NOMO-1 (cell line): ENCODE measurements at regions not wholly inside any gene's neighbourhood (a gene's known extent, or its start where the extent isn't known, plus 50 kb on each side); places are given as distances from the start of the nearest gene placed in this dataset.

Experiments
- DNase-seq, 2 experiments: peaks; one replicate each; lab custom pipeline; 2025; ENCODE audit not compliant: unreplicated experiment in 2 of 2; lab: John Stamatoyannopoulos, UW

DNA sequence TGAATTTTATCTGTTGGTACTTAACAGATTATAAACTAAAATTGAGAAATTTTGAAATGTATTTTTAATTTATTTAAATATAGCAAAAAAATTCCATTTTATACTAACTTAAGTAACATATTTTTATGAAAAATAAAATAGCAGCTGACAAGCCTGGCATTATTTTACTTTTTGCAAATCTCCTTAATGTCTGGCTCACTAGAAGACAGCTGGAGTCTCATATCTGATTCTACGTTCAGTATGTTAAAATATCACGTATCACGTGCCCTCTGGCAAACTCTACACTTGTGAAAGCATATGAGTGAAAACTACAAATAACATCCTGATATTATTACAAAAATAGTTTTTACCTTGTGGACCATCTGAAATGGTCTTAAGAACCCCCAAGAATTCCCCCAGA, 513.2 kb upstream of the NBEA start:
- DNase-seq, result no peak

DNA sequence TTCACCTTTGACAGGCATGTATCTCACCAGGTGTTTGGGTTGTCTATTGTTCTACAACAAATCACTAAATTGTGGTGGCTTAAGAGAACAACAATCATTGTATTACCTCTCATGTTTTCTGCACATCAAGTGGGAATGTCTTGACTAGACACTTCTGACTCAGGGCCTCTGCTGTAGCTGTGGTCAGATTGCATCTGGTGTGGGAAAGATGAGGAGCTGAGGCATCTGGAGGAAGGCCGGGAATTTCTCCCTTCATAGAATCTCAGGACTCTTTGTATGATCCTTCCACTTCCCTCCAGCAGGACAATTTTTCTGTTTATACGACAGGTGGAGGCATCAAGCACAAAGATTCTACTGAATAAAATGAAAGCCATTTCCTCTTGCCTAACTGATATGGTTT, 511.8 kb upstream of the NBEA start:
- no peak for DNase-seq

DNA sequence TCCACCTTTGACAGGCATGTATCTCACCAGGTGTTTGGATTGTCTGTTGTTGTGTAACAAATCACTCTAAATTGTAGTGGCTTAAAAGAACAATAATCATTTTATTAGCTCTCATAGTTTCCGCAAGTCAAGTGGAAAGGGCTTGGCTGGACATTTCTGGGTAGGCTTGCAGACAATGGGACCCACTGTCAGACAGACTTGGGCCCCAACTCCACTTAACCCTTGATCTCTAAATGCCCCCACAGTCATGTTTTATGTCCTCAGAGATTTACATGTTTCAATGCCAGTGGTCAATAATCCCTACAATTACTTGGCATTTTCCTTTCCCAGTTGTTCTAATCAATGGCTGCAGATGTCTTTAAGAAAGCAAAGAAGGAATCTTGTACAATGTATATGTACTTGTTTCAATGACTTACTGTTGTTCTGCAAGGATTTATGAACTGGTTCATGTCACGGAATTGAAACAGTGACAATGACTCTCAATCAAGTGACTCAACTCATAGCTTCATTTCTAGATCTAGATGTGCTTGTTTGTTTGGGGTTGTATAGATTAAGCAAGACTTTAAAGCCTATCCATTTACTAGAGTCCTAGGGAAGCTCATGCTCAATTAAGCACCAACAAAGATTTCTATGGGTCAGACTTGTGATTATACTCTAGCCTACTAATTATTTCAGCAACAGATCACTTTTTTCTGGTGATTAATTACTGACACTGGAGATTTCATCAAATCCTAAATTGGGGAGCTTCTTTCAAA, 510.1 kb upstream of the NBEA start:
- DNase-seq, result no peak

DNA sequence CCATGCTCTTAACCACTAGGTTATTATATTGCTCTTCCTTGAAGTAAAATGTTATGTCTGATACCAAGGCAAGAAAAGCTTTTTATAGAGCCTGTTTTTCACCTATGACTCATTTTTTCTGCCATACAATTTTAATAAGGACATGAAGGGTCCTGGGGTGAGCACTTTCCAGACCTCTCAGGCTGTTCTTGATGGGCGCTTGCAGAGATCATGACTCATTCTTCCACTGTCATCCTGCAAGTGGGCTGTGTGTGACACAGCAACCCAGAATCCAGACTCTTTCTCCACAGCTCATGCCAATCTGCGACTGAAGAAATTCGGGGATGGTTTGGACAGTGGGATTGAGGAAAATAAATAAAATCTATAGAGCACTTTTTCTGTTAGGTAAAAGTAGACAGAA, 506.7 kb upstream of the NBEA start:
- no peak for DNase-seq

DNA sequence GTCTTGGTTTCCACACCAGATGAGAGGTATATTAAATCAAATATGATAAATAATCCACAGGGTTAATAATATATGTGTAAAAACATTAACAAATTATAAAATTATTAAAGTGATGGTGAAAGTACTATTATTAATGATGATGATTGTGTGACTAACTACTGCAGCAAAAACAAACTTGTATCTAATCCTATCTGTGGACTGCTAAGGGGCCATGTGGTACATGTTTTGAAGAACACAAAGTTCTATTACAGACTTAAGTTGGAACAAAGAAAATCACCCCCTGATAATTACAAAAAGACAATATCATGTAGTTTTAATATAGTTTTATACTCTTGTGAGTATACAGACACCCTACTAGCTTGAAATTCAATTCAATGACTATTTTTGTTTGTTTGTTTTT, 504.2 kb upstream of the NBEA start:
- no peak for DNase-seq

DNA sequence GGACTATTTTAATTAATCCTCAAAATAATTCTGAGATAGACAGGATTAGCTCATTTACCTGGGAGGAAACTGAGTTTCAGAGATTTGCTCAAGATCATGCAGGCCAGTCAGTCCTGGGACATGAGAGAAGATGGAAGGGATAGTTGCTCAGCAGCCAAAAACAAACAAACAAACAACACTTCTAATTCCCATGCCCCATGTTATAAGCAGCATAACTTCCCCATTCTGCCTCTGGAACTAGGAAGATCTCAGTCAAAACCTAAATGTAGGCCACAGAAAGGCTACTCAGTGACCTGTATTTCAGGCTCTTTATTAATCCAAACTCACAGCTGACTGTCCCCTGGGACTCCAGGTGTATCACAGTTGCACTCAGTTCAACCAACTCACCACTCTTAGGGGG, 489.2 kb upstream of the NBEA start:
- DNase-seq, result no peak

DNA sequence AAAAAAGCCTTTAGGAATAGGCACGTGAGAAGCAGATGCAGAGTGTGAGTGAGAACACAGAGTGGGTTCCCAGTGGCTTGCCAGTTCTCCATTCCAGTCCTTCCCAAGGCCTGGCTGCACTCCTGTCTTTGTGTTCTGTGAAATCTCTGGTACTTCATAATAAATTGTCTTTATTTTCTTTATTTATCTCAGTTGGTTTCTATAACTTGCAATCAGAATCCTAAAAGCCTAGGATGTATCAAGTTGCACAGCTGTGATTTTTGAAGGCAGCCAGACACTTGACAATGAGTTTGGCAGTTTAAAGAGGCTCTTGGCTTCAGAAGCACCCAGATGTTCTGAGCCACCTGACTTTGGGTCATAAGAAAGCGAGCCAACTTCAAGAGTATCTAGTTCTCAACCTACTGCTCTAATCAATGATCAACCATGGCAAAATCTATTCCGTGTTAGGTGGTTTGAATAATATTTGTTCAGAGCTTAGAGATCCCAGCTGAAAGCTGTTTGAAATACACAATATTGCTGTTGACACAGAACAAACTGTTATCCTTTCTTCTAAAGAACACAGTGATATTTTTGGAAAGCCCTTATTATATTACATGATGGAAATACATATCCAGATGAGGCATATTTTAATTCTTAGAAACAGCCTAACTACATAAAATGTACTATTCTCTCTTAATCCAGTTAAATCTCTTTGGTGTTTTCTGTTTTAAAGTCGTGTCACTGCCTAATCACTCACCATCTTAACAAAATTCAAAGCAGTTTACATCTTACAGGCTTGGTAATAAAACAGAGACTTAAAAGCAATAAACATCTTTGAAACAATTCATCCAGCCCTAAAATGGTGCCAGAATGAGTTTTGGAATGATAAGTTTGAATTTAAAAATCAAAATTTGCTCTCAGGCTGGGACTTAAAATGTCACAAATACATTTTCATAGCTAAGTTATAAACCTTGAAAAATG, 483.0 kb upstream of the NBEA start:
- DNase-seq, result no peak

DNA sequence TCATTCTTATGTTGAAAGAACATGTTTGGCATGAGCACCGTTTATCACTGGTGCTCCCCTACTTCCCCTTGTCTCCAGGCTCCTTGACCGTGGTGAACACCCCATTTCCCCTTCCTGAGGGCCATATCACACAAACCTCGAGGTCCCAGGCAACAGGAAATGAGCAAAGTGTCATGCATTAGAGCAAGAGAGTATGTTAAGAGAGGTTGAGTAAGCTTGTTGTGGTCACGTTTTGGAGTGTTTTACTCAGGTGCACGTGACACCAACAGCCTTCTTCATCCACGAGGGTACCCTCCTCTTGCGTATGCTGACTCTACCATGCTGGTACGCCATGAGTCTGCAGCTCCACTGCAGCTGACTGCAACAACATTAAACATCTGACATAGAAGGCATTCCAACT, 482.2 kb upstream of the NBEA start:
- no peak for DNase-seq

DNA sequence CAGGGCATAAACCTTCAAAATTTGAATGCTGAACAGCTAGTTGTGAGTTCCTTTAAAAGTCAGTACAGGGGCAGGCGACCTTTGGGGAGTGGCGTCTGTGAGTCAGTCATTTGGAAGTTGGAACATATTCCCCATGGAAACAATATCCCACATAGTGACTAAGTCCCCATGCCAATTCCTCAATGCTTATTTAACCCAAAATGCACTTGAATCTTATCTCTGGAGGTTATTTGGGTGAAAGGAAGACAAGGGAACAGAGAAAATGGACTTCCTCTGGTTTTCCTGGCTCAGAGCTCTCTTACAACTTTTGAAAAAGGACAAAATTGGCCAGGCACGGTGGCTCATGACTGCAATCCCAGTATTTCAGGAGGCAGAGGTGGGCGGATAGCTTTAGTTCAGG, 479.2 kb upstream of the NBEA start:
- no peak for DNase-seq

DNA sequence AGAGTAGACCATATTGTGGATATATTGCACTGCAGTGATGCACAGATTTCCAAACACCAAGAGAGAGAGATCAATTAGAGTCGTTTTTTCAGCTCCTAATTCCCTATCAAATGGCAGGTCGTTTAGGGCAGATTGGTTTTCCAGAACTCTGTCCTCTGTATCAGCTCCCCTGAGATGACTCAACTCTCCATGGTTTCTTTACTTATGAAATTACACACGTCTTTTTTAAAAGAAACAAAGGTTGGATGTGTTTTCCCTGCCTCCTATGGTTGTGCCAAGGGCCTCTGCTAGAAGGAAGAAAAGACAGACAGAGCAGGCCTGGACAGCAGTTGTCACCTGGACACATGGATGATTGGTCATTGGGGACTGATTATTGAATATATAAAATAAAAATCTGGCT, 478.1 kb upstream of the NBEA start:
- no peak for DNase-seq

DNA sequence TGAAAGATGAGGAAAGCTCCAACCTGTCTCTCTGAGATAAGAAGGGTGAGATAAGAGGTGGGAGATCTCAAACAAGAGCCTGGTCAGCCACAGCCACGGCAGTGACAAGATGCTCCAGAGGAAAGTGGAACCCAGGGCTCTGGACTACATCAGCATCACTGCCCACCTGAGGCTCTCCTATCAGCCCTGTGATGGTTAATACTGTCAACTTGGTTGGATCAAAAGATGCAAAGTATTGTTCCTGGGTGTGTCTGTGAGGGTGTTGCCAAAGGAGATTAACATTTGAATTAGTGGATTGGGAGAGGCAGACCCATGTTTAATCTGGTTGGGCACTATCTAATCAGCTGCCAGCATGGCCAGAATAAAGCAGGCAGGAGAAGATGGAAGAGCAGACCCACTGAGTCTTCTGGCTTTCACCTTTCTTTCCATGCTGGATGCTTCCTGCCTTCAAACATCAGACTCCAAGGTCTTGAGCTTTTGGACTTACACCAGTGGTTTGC, 476.6 kb upstream of the NBEA start:
- no peak for DNase-seq

DNA sequence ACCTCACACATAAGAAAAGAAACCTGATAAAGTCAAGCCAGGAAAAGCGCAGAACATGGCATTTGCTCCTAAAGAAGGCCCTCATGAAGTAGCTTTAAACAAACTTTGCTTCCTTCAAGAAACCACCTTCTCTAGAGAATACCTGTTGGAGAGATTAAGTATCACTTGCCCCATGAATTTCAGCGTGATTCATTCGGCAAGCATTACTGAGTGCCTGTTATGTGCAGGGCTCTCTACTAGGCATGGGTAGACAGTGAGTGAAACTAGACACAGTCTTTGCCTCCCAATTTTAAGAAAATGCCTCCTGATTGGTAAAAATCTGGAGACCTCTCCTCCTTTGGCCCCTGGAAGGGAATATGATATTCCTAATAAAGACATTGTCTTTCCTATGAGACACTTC, 475.8 kb upstream of the NBEA start:
- DNase-seq, result no peak

DNA sequence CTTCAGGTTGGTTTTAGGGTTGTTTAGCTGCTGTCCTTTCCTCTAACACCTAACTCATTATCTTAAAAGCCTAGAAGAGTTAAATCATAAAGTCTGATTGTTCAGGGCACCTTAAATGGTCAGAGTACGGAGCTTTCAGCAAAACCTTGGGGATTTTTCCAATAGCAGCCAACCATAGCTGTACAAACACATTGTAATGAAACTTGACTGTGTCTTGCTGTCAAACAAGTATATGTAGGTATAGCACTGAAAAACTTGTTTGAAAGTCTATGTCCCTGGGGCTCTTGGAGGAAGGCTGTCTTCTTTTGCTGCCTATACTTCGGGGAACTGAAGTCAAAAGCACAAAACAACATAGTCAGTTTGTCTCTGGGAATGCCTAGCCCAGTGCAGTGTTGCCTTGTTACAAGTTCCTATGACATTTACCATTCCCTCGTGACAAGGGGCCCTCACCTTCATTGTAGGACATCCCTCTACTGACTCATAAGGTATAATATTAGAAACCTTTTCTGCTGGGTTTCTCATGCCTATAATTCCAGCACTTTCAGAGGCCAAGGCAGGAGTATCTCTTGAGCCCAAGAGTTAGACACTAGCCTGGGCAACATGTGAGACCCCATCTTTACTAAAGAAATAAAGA, 474.5 kb upstream of the NBEA start:
- DNase-seq, result no peak

DNA sequence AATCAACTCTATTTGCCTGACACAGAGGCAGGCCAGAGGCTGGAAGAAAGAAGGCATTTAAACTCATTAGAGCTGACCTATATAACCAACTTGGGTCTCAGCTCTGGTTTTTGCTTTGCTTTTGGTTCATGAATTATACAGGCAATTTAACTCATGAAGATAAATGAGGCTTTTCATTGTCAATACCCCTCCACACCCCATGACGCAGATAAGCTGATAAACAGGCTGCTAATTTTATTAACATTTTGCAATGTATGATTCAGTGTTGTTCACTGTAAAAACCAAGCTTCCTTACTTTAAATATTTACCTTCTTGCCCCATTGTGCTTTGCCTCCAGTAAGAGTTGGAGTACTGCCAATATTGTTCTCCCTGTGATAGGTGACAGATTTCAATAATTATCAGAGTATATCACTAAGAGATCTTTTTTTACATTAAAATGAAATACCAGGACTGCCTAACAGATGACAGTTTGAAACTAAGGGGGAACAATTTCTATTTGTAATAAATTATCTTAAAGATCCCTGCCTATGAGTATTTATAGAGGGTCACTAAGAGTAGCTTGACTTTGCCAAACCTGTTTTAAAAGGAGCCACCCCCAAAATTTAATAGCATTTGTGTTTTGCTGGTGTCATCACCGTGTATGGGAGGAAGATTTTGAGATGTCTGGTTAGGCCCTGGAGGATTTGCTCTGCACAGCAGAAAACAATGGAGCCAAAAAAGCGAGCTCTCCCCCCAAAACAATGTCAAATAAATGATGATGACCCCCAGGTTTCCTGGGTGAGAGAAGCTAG, 472.7 kb upstream of the NBEA start:
- DNase-seq, result no peak

DNA sequence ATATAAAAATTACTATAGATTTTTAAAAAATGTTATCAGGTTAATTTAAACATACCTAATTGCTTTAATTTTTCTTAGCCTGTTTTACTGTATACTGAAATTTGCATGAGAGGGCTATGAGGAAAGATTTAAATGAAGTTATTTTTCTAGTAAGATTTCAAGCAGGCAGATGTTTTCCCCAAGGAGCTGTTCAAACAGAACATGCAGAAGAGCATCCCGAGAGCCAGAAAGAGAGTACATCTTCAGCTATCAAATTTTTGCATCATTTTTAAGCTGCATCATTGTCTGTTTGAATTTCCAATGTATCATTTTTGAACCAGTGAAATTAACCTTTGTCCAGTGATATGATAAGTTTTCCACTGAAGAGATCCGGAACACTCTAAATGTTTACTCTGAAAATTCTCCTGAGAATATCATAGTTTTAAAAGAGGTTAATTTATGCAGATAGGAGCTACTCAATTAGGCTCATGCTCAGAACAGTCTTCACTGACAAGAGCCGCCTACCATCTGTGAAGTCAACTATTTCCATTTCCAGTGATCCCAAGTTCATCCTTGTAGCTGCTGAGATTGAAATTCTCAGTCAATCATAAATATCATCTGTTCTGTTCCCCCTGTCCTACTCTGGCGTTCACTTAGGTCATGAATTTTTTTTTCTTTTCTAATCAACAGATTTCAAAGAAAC, 467.7 kb upstream of the NBEA start:
- DNase-seq, result no peak

DNA sequence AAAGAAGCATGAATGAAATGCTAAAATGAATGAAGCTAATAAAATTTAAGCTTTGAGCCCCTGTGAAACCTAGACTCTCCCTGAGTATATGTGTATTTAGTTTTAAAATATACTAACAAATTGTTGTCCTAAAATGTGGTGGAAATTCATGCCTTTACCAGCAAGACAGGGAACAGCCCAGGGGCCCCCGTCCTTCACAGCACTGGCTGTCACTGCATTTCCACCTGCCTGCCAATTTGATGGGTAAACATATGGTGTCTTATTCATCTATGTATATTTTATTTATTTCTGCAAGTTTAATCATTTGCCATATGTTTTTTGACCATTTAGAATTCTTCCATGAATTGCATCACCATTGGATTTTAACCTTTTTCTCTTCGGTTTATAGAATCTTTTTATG, 463.7 kb upstream of the NBEA start:
- no peak for DNase-seq

DNA sequence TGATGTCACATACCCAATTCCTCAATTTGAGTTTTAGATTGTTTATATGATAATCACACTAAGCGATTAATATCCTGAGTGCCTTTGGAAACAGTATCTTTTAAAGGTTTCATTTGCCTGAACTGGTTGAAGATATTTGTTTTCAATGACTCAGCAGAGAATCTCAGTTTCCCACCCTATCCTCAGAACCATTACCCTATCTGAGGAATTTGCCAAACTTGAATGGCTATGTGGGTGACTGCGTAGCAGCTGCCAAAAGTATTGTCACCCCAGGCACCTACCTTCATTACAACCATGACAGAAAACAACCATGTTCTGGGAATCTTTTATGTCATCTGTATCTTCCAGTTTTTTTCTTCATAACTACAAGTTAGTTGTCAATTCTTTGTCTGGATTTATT, 440.1 kb upstream of the NBEA start:
- DNase-seq, result no peak

DNA sequence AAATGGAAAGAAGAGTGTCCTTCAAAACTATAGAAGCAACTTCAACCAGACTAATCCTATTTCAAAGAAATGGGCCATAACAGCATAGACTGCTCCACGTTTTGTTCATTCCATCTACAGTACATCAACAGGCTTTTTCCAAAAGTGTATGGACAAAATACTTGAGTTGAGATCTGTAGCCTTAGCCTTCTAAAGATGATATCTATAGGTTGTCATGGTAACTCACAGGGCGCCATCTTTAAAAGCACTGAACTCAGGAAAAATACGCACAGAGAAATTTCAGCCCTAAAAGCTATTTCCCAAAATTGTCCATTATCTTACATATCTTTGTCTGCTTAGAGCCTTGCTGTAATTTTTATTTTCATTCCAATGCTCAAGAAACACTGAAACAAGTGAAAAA, 439.4 kb upstream of the NBEA start:
- DNase-seq, result no peak

DNA sequence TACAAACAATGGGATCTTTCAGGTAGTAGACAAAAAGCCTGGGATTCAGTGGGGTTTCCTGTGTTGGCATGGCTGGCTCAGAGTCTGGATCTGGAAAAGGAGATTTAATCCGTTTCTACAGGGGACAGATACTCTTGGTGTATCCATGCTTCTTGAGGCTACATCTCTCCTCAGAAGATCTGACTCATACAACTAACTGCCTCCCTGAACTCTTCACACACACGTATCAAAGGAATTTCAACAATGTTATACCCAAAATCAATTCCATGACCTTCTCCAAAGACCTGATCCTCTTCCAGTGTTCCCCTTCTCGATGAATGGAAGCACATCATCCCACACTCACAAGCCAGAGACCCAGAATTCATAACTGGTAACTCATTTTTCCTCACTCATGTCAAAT, 435.3 kb upstream of the NBEA start:
- DNase-seq, result no peak

DNA sequence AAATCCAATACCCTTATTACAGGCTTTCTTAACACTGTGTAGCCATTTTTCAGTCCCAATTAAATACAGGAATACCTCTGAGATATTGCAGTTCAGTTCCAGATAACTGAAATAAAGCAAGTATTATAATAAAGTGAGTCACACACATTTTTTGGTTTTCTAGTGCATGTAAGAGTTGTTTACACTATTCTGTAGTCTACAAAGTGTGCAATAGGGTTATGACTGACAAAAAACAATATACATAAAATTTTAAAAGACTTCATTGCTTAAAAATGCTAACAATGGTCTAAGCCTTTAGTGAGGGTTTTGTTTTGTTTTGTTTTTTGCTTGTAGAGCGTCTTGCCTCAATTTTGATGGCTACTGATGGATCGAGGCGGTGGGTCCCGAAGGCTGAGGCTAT, 434.4 kb upstream of the NBEA start:
- DNase-seq, result no peak
